Transverse colon (tissue), 3 donors: ENCODE measurements at regions not wholly inside any gene's neighbourhood (a gene's known extent, or its start where the extent isn't known, plus 50 kb on each side); places are given as distances from the start of the nearest gene placed in this dataset.

Experiments
- CTCF ChIP-seq, 5 experiments: fragments of 200-600 bp in 3 of 5; fragments of 450-650 bp in 2 of 5; sonication (generic) in 3 of 5; IDR thresholded peaks; 1 replicate in 2 of 5; 2 replicates in 3 of 5; pipeline ENCODE4 v1.5.1; 2016 to 2017; ENCODE audit warnings: antibody characterized with exemption in 5 of 5, inconsistent platforms in 3 of 5, mild to moderate bottlenecking in 2 of 5, moderate library complexity in 1 of 5
- EP300 ChIP-seq: sonication (generic); formaldehyde crosslinking; IDR thresholded peaks from one replicate; pipeline ENCODE4 v1.6.1; 2017; ENCODE audit warnings: antibody characterized with exemption, low read depth
- POLR2A ChIP-seq: fragments of 450-650 bp; IDR thresholded peaks from one replicate; pipeline ENCODE4 v1.6.1; 2016; ENCODE audit warnings: antibody characterized with exemption, mild to moderate bottlenecking, moderate library complexity

DNA sequence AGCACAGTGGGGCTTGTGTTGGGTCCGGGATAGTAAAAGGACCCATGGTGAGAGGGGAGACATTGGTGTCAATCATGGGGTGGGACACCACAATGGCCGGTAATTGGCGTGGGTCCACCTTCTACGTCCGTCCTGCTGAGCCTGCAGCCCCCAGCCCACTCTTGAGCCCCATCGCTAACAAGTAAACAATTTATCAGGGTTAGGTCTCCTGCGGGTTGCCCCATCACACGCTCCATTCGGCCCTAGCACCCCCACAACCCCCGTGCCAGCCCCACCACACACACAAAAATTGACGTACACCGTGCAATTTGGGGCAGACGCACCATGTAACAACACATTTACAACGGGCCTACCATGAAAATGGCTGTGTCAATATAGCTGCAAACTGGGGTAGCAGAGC is 86.5 kb upstream of the HTATIP2 start:
- TF ChIP-seq CTCF (IDR thresholded peaks at IDR 0.05) (no peak), POLR2A (no peak), EP300 (no peak)
